ENCODE measurements at regions not wholly inside any gene's neighbourhood (a gene's known extent, or its start where the extent isn't known, plus 50 kb on each side); places are given as distances from the start of the nearest gene placed in this dataset.
"Not testable (repeated sequence)": the region's sequence is repeated elsewhere in the genome, so short reads cannot be mapped to it uniquely, and the experiment has no call there.

GRCh38 chr4:23085249-23085568 is 392.5 kb downstream of the GBA3 start:
- no peak overlapping the region for H3K4me3 ChIP-seq (ENCODE audit: low read depth, low read length)
- TF ChIP-seq CTCF (IDR thresholded peaks at IDR 0.05; ENCODE audit: borderline replicate concordance, insufficient read depth, low read depth, low read length), result no peak

- H3K4me3 ChIP-seq (ENCODE audit: low read depth, low read length), result no peak overlapping the region
- TF ChIP-seq CTCF (IDR thresholded peaks at IDR 0.05; ENCODE audit: borderline replicate concordance, insufficient read depth, low read depth, low read length), result no peak
Observed at GRCh38 chr4:23084559-23085248, 392.0 kb downstream of the GBA3 start.

- no peak for TF ChIP-seq CTCF (IDR thresholded peaks at IDR 0.05; ENCODE audit: borderline replicate concordance, insufficient read depth, low read depth, low read length)
- no peak overlapping the region for H3K4me3 ChIP-seq (ENCODE audit: low read depth, low read length)
Observed at GRCh38 chr4:23083391-23083790, 390.7 kb downstream of the GBA3 start.

- not testable (repeated sequence) for H3K4me3 ChIP-seq (ENCODE audit: low read depth, low read length)
Observed at GRCh38 chr4:23080171-23080570, 387.4 kb downstream of the GBA3 start.

GRCh38 chr4:23070848-23071570 is 378.3 kb downstream of the GBA3 start:
- no peak overlapping the region for H3K4me3 ChIP-seq (ENCODE audit: low read depth, low read length)
- TF ChIP-seq CTCF (IDR thresholded peaks at IDR 0.05; ENCODE audit: borderline replicate concordance, insufficient read depth, low read depth, low read length), result no peak

GRCh38 chr4:23068756-23069155 is 376.0 kb downstream of the GBA3 start:
- H3K4me3 ChIP-seq (ENCODE audit: low read depth, low read length), result no peak overlapping the region
- no peak for TF ChIP-seq CTCF (IDR thresholded peaks at IDR 0.05; ENCODE audit: borderline replicate concordance, insufficient read depth, low read depth, low read length)

GRCh38 chr4:23068287-23068686 is 375.6 kb downstream of the GBA3 start:
- TF ChIP-seq CTCF (IDR thresholded peaks at IDR 0.05; ENCODE audit: borderline replicate concordance, insufficient read depth, low read depth, low read length), result no peak
- H3K4me3 ChIP-seq (ENCODE audit: low read depth, low read length), result no peak overlapping the region
